GM20000 (cell line): ENCODE measurements at regions not wholly inside any gene's neighbourhood (a gene's known extent, or its start where the extent isn't known, plus 50 kb on each side); places are given as distances from the start of the nearest gene placed in this dataset.

Experiments
- DNase-seq: peaks from one replicate; pipeline ENCODE4 v3.0.0; 2012; ENCODE audit warnings: low spot score
- TF ChIP-seq, protein P1 (sequence below): IDR thresholded peaks from 2 replicates; pipeline ENCODE4 v1.5.1; 2012; ENCODE audit warnings: mild to moderate bottlenecking, control low read depth; ENCODE audit errors: extremely low read depth, missing control alignments

DNA sequence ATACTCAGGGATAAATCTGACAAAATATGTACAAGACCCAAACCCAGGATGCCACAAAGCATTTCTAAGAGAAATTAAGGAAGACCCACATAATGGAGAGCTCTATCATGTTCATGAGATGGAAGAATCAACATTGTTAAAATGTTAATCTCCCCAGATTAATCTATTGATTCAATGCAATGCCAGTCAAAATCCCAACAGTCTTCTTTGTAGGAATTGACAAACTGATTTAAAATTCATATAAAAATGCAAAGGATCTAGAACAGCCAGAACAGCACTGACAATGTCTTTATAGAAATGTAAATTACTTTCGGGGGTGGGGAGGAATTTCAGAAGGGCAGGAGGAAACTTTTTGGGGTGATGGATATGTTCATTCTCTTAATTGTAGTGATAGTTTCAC is 281.6 kb upstream of the SEMA6A start:
- DNase-seq, result no peak
- TF ChIP-seq, protein P1, sequence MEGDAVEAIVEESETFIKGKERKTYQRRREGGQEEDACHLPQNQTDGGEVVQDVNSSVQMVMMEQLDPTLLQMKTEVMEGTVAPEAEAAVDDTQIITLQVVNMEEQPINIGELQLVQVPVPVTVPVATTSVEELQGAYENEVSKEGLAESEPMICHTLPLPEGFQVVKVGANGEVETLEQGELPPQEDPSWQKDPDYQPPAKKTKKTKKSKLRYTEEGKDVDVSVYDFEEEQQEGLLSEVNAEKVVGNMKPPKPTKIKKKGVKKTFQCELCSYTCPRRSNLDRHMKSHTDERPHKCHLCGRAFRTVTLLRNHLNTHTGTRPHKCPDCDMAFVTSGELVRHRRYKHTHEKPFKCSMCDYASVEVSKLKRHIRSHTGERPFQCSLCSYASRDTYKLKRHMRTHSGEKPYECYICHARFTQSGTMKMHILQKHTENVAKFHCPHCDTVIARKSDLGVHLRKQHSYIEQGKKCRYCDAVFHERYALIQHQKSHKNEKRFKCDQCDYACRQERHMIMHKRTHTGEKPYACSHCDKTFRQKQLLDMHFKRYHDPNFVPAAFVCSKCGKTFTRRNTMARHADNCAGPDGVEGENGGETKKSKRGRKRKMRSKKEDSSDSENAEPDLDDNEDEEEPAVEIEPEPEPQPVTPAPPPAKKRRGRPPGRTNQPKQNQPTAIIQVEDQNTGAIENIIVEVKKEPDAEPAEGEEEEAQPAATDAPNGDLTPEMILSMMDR, result no peak

DNA sequence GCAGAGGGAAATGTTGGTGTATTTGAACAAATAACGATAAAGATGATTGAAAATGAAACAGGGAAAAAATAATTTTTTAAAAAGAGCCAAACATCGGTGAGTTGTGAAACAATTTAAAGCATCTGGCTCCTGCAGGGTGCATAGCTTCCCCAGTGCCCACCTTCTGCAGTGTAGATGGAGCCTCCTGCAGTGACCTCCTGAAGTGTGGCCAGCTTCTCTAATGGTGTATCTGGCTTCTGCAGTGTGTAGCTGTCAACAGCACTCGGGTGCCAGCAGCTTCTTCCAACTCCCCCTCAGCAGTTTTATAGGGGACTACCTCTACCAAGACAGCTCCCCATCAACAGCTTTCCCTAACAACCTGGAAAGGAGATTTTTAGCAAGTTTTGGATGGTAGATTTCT is 279.4 kb upstream of the SEMA6A start:
- TF ChIP-seq, protein P1, result no peak
- DNase-seq, result no peak

DNA sequence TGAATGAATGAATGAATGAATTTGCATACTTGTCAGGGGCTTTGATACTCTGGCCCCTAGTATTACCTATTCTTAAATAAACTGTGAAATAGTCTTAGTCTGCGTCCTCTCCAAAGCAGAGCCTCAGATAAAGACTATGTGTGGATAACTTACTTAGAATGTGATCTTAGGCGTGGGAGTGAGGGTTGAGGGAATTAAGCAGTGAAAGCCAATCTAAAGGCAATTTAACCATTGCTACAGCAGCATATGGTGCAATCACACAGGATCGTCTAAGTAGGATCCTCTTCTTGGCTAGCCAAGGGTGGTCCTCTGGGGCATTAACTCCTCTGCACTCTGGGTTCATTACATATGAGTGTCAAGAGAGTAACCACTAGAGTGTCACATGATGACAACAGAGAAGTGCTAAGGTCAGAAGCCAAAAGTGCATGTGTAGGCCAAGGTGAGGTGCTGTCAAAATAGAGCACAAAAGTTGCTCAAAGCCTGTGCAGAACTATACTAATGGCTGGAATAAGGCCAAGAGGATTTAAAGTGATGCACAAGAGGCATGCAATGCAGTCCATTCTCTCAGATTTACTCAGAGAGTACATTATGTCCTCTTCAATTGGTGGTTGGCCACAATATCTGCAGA is 274.4 kb upstream of the SEMA6A start:
- DNase-seq, result no peak
- TF ChIP-seq, protein P1, result no peak

DNA sequence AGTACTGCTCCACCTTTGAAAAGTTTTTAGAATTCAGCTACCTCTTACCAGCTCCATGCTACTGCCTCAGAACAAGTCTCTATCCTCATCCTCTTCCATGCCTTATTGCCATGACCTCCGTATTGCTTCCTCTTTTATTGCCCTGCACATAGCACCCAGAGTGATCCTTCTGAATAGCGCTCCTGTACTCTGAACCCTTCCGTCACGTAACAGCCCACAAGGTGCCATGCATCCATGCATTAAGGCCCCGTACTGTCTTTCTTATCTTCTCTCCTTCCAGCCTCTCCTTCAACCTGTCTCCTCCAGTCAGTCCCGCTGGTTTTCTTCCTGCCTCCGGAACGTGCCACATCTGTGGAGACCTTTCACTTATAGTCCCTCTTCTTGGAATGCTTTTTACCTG is 273.3 kb upstream of the SEMA6A start:
- DNase-seq, result no peak
- TF ChIP-seq, protein P1, result no peak

- DNase-seq, result no peak
- TF ChIP-seq, protein P1, result no peak
Observed at GRCh38 chr5:116844015-116844414, 269.4 kb upstream of the SEMA6A start.

DNA sequence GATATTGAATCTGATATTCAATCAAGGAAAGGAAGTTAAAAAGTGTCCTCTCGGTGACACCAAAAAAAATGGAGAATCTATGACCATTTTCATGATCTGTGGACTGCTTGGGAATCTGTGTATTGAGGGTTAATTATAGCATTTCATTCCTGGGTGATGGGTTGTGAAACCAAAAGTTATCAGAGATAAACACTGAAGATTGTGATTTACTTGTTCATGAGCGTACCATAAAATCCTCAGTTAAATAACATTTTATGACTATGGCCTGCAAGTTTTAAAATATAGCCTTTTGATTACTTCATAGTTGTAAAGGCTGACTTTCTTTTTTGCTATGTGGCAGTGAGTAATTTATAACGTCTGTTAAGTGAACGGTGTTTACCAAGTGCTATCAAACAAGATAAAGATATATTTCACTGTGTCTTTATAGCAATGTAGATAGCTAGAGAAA is 267.9 kb upstream of the SEMA6A start:
- DNase-seq, result no peak
- TF ChIP-seq, protein P1, result no peak

GRCh38 chr5:116841734-116842133 is 267.1 kb upstream of the SEMA6A start:
- TF ChIP-seq, protein P1, result no peak
- no peak for DNase-seq
